KMS-11 (cell line): ENCODE measurements at regions not wholly inside any gene's neighbourhood (a gene's known extent, or its start where the extent isn't known, plus 50 kb on each side); places are given as distances from the start of the nearest gene placed in this dataset.

ENCODE experiments used
- H2AFZ ChIP-seq: fragments of 200-600 bp; sonication (generic); 2 replicates; pipeline ENCODE4 v1.6.1; 2016; ENCODE audit warnings: antibody characterized with exemption, mixed run types, low read depth
- H3K27ac ChIP-seq: fragments of 200-600 bp; sonication (generic); 2 replicates; pipeline ENCODE4 v1.6.1; 2016; ENCODE audit warnings: mild to moderate bottlenecking, mixed run types
- H3K27me3 ChIP-seq: fragments of 200-600 bp; sonication (generic); 2 replicates; pipeline ENCODE4 v1.6.1; 2017; ENCODE audit warnings: mild to moderate bottlenecking, low read depth, mixed run types, moderate library complexity; ENCODE audit not compliant: insufficient read depth
- H3K36me3 ChIP-seq: fragments of 200-600 bp; sonication (generic); 2 replicates; pipeline ENCODE4 v1.6.1; 2017; ENCODE audit warnings: mild to moderate bottlenecking, mixed run types; ENCODE audit not compliant: insufficient read depth
- H3K4me1 ChIP-seq: fragments of 200-600 bp; sonication (generic); 2 replicates; pipeline ENCODE4 v1.6.1; 2016; ENCODE audit warnings: mild to moderate bottlenecking, low read depth, mixed run types; ENCODE audit not compliant: poor library complexity, severe bottlenecking
- H3K4me2 ChIP-seq: fragments of 200-600 bp; sonication (generic); 2 replicates; pipeline ENCODE4 v1.7.0; 2016; ENCODE audit warnings: mild to moderate bottlenecking, mixed run types
- H3K4me3 ChIP-seq: fragments of 200-600 bp; sonication (generic); IDR thresholded peaks from 2 replicates; pipeline ENCODE4 v1.6.1; 2017; ENCODE audit warnings: low read depth, low read length, mixed read lengths; ENCODE audit not compliant: insufficient read depth
- H3K79me2 ChIP-seq: fragments of 200-600 bp; sonication (generic); 2 replicates; pipeline ENCODE4 v1.6.1; 2016; ENCODE audit warnings: low read depth, mixed run types; ENCODE audit not compliant: insufficient read depth
- H3K9ac ChIP-seq: fragments of 200-600 bp; sonication (generic); 2 replicates; pipeline ENCODE4 v1.6.1; 2016; ENCODE audit warnings: mild to moderate bottlenecking, mixed run types
- H4K20me1 ChIP-seq: fragments of 200-600 bp; sonication (generic); 2 replicates; pipeline ENCODE4 v1.6.1; 2016; ENCODE audit warnings: mild to moderate bottlenecking, mixed run types; ENCODE audit not compliant: insufficient read depth
- CTCF ChIP-seq: fragments of 200-600 bp; sonication (generic); conservative IDR thresholded peaks from 2 replicates; pipeline ENCODE4 v1.6.1; 2017; ENCODE audit warnings: low read depth, mild to moderate bottlenecking, antibody characterized with exemption, low read length, moderate library complexity, mixed read lengths

GRCh38 chr3:74366331-74366730, 248.1 kb downstream of the CNTN3 start:
- no peak for TF ChIP-seq CTCF
- no peak overlapping the region for H3K4me2 ChIP-seq
- no peak overlapping the region for H2AFZ ChIP-seq
- no peaks in the 10 kb centered on the region for H4K20me1 ChIP-seq
- no peaks in the 10 kb centered on the region for H3K4me1 ChIP-seq
- no peak overlapping the region for H3K4me3 ChIP-seq
- no peak overlapping the region for H3K9ac ChIP-seq
- H3K36me3 ChIP-seq, result no peaks in the 10 kb centered on the region
- no peaks in the 10 kb centered on the region for H3K27me3 ChIP-seq
- H3K27ac ChIP-seq, result no peak overlapping the region
- H3K79me2 ChIP-seq, result no peaks in the 10 kb centered on the region

- TF ChIP-seq CTCF, result no peak
- no peak overlapping the region for H3K9ac ChIP-seq
- H2AFZ ChIP-seq, result no peak overlapping the region
- H3K79me2 ChIP-seq, result no peaks in the 10 kb centered on the region
- H3K4me1 ChIP-seq, result no peaks in the 10 kb centered on the region
- no peaks in the 10 kb centered on the region for H4K20me1 ChIP-seq
- no peaks in the 10 kb centered on the region for H3K36me3 ChIP-seq
- no peak overlapping the region for H3K27ac ChIP-seq
- no peak overlapping the region for H3K4me3 ChIP-seq
- H3K4me2 ChIP-seq, result no peak overlapping the region
- H3K27me3 ChIP-seq, result no peaks in the 10 kb centered on the region
Measured at GRCh38 chr3:74363346-74363745, 251.1 kb downstream of the CNTN3 start.

GRCh38 chr3:74360406-74360805, 254.1 kb downstream of the CNTN3 start:
- no peaks in the 10 kb centered on the region for H3K4me1 ChIP-seq
- no peak overlapping the region for H3K4me2 ChIP-seq
- no peaks in the 10 kb centered on the region for H3K36me3 ChIP-seq
- no peak for TF ChIP-seq CTCF
- H4K20me1 ChIP-seq, result no peaks in the 10 kb centered on the region
- no peaks in the 10 kb centered on the region for H3K79me2 ChIP-seq
- no peak overlapping the region for H2AFZ ChIP-seq
- H3K27me3 ChIP-seq, result no peaks in the 10 kb centered on the region
- no peak overlapping the region for H3K4me3 ChIP-seq
- no peak overlapping the region for H3K27ac ChIP-seq
- H3K9ac ChIP-seq, result no peak overlapping the region

- Histone ChIP-seq H3K9ac (no peak overlapping the region), H3K27me3 (no peaks in the 10 kb centered on the region), H3K27ac (no peak overlapping the region), H3K36me3 (no peaks in the 10 kb centered on the region), H3K4me1 (no peaks in the 10 kb centered on the region), H3K4me2 (no peak overlapping the region), H3K79me2 (no peaks in the 10 kb centered on the region), H2AFZ (no peak overlapping the region), H4K20me1 (no peaks in the 10 kb centered on the region), H3K4me3 (no peak overlapping the region)
- TF ChIP-seq CTCF, result no peak
Measured at GRCh38 chr3:74357881-74358280, 256.6 kb downstream of the CNTN3 start.

GRCh38 chr3:74353039-74353438, 261.4 kb downstream of the CNTN3 start:
- Histone ChIP-seq H3K9ac (no peak overlapping the region), H2AFZ (no peak overlapping the region), H3K27ac (no peak overlapping the region), H3K36me3 (no peaks in the 10 kb centered on the region), H3K4me1 (no peaks in the 10 kb centered on the region), H3K4me2 (no peak overlapping the region), H3K79me2 (no peaks in the 10 kb centered on the region), H3K4me3 (no peak overlapping the region), H3K27me3 (no peaks in the 10 kb centered on the region), H4K20me1 (no peaks in the 10 kb centered on the region)
- no peak for TF ChIP-seq CTCF
